Parathyroid adenoma (tissue), 2 donors: ENCODE measurements at regions not wholly inside any gene's neighbourhood (a gene's known extent, or its start where the extent isn't known, plus 50 kb on each side); places are given as distances from the start of the nearest gene placed in this dataset.

Experiments used
- H2AFZ ChIP-seq: fragments of 300-600 bp; sonication (generic); one replicate; pipeline ENCODE4 v1.7.0; 2017; ENCODE audit warnings: antibody characterized with exemption, mild to moderate bottlenecking
- H3K27ac ChIP-seq: fragments of 300-600 bp; sonication (generic); one replicate; pipeline ENCODE4 v1.7.0; 2017
- H3K27me3 ChIP-seq: fragments of 300-600 bp; sonication (generic); one replicate; pipeline ENCODE4 v1.7.0; 2017; ENCODE audit warnings: low read length; ENCODE audit not compliant: control insufficient read depth, insufficient read depth
- H3K36me3 ChIP-seq: fragments of 300-600 bp; sonication (generic); one replicate; pipeline ENCODE4 v1.7.0; 2017; ENCODE audit warnings: low read length; ENCODE audit not compliant: control insufficient read depth, insufficient read depth
- H3K4me1 ChIP-seq: fragments of 300-600 bp; sonication (generic); one replicate; pipeline ENCODE4 v1.7.0; 2017; ENCODE audit warnings: control low read depth
- H3K4me2 ChIP-seq: fragments of 300-600 bp; sonication (generic); one replicate; pipeline ENCODE4 v1.7.0; 2017; ENCODE audit warnings: low read length
- H3K4me3 ChIP-seq: fragments of 300-600 bp; sonication (generic); one replicate; pipeline ENCODE4 v1.7.0; 2017; ENCODE audit warnings: low read depth, low read length
- H3K79me2 ChIP-seq: fragments of 300-600 bp; sonication (generic); one replicate; pipeline ENCODE4 v1.7.0; 2017; ENCODE audit warnings: control low read depth
- H3K9ac ChIP-seq: fragments of 300-600 bp; sonication (generic); one replicate; pipeline ENCODE4 v1.7.0; 2017; ENCODE audit warnings: mild to moderate bottlenecking
- H3K9me3 ChIP-seq: fragments of 300-600 bp; sonication (generic); one replicate; pipeline ENCODE4 v1.7.0; 2017; ENCODE audit warnings: low read length; ENCODE audit not compliant: control insufficient read depth
- CTCF ChIP-seq: fragments of 300-600 bp; sonication (generic); IDR thresholded peaks from one replicate; pipeline ENCODE4 v1.7.0; 2017; ENCODE audit warnings: antibody characterized with exemption, mild to moderate bottlenecking
- donor health status: primary hyperparathyroidism.

- no peak for TF ChIP-seq CTCF
- Histone ChIP-seq H3K9ac (no peak overlapping the region), H3K36me3 (no peaks in the 10 kb centered on the region), H3K27ac (no peak overlapping the region), H3K9me3 (no peaks in the 10 kb centered on the region), H3K4me1 (no peaks in the 10 kb centered on the region), H3K79me2 (no peaks in the 10 kb centered on the region), H3K27me3 (no peaks in the 10 kb centered on the region), H3K4me2 (no peak overlapping the region), H3K4me3 (no peak overlapping the region), H2AFZ (no peak overlapping the region)
These were observed 65.7 kb upstream of the FGF13 start for GRCh38 chrX:138777230-138777629.

- Histone ChIP-seq H3K4me3 (no peak overlapping the region), H3K36me3 (no peaks in the 10 kb centered on the region), H2AFZ (no peak overlapping the region), H3K79me2 (no peaks in the 10 kb centered on the region), H3K27me3 (no peaks in the 10 kb centered on the region), H3K9me3 (no peaks in the 10 kb centered on the region), H3K4me2 (no peak overlapping the region), H3K27ac (no peak overlapping the region), H3K4me1 (no peaks in the 10 kb centered on the region), H3K9ac (no peak overlapping the region)
- TF ChIP-seq CTCF = no peak
These were observed 64.0 kb upstream of the FGF13 start for GRCh38 chrX:138775517-138775916.

GRCh38 chrX:138771047-138771446 lies 59.5 kb upstream of the FGF13 start:
- Histone ChIP-seq H3K79me2 (no peaks in the 10 kb centered on the region), H3K27me3 (no peaks in the 10 kb centered on the region), H3K27ac (no peak overlapping the region)

GRCh38 chrX:138769918-138770317 lies 58.4 kb upstream of the FGF13 start:
- Histone ChIP-seq H3K36me3 (no peaks in the 10 kb centered on the region), H2AFZ (no peak overlapping the region), H3K79me2 (no peaks in the 10 kb centered on the region), H3K4me1 (no peaks in the 10 kb centered on the region), H3K27ac (no peak overlapping the region), H3K27me3 (no peaks in the 10 kb centered on the region), H3K4me2 (no peak overlapping the region), H3K9me3 (no peaks in the 10 kb centered on the region), H3K4me3 (no peak overlapping the region), H3K9ac (no peak overlapping the region)
- TF ChIP-seq CTCF = no peak

More at GRCh38 chrX:138771047-138771446, 59.5 kb upstream of the FGF13 start:
- H2AFZ ChIP-seq = no peak overlapping the region
- no peaks in the 10 kb centered on the region for H3K4me1 ChIP-seq
- no peak overlapping the region for H3K9ac ChIP-seq
- no peak overlapping the region for H3K4me3 ChIP-seq
- H3K4me2 ChIP-seq = no peak overlapping the region
- H3K9me3 ChIP-seq = no peaks in the 10 kb centered on the region
- no peak for TF ChIP-seq CTCF
- no peaks in the 10 kb centered on the region for H3K36me3 ChIP-seq

GRCh38 chrX:138765051-138765450 lies 53.5 kb upstream of the FGF13 start:
- no peaks in the 10 kb centered on the region for H3K9me3 ChIP-seq
- no peak overlapping the region for H3K4me2 ChIP-seq
- H2AFZ ChIP-seq = no peak overlapping the region
- no peak overlapping the region for H3K27ac ChIP-seq
- no peaks in the 10 kb centered on the region for H3K4me1 ChIP-seq
- no peak overlapping the region for H3K4me3 ChIP-seq
- H3K36me3 ChIP-seq = no peaks in the 10 kb centered on the region
- no peak for TF ChIP-seq CTCF
- no peaks in the 10 kb centered on the region for H3K27me3 ChIP-seq
- no peak overlapping the region for H3K9ac ChIP-seq
- H3K79me2 ChIP-seq = no peaks in the 10 kb centered on the region
